ENCODE measurements at regions not wholly inside any gene's neighbourhood (a gene's known extent, or its start where the extent isn't known, plus 50 kb on each side); places are given as distances from the start of the nearest gene placed in this dataset.

- Mint-ChIP-seq H3K9me3 (ENCODE audit: unreplicated experiment) (no peaks in the 10 kb centered on the region), H3K36me3 (ENCODE audit: low read depth, unreplicated experiment) (peaks cover 3% of the 10 kb centered on the region), H3K27ac (ENCODE audit: unreplicated experiment) (no peak overlapping the region), H3K4me3 (ENCODE audit: unreplicated experiment) (no peak overlapping the region), H3K27me3 (ENCODE audit: unreplicated experiment) (no peaks in the 10 kb centered on the region), H3K4me1 (ENCODE audit: unreplicated experiment) (no peaks in the 10 kb centered on the region)
- no peak for TF ChIP-seq CTCF (IDR thresholded peaks at IDR 0.05; ENCODE audit: unreplicated experiment)
- no peak for DNase-seq (ENCODE audit: low spot score)
Observed at GRCh38 chr10:108052981-108053380, 888.5 kb upstream of the SORCS1 start.

GRCh38 chr10:108051218-108051617, 886.7 kb upstream of the SORCS1 start:
- no peak overlapping the region for H3K4me3 Mint-ChIP-seq (ENCODE audit: unreplicated experiment)
- no peak overlapping the region for H3K27ac Mint-ChIP-seq (ENCODE audit: unreplicated experiment)

GRCh38 chr10:108050626-108051025, 886.1 kb upstream of the SORCS1 start:
- DNase-seq (ENCODE audit: low spot score) = no peak
- H3K27ac Mint-ChIP-seq (ENCODE audit: unreplicated experiment) = no peak overlapping the region
- H3K27me3 Mint-ChIP-seq (ENCODE audit: unreplicated experiment) = no peaks in the 10 kb centered on the region
- H3K9me3 Mint-ChIP-seq (ENCODE audit: unreplicated experiment) = peaks cover 4% of the 10 kb centered on the region
- H3K36me3 Mint-ChIP-seq (ENCODE audit: low read depth, unreplicated experiment) = no peaks in the 10 kb centered on the region
- TF ChIP-seq CTCF (IDR thresholded peaks at IDR 0.05; ENCODE audit: unreplicated experiment) = no peak
- H3K4me3 Mint-ChIP-seq (ENCODE audit: unreplicated experiment) = no peak overlapping the region
- no peaks in the 10 kb centered on the region for H3K4me1 Mint-ChIP-seq (ENCODE audit: unreplicated experiment)

More at GRCh38 chr10:108051218-108051617, 886.7 kb upstream of the SORCS1 start:
- Mint-ChIP-seq H3K4me1 (ENCODE audit: unreplicated experiment) (no peaks in the 10 kb centered on the region), H3K27me3 (ENCODE audit: unreplicated experiment) (no peaks in the 10 kb centered on the region), H3K36me3 (ENCODE audit: low read depth, unreplicated experiment) (peaks cover 3% of the 10 kb centered on the region), H3K9me3 (ENCODE audit: unreplicated experiment) (peaks cover 4% of the 10 kb centered on the region)
- no peak for TF ChIP-seq CTCF (IDR thresholded peaks at IDR 0.05; ENCODE audit: unreplicated experiment)
- DNase-seq (ENCODE audit: low spot score) = no peak

GRCh38 chr10:108049668-108050067, 885.2 kb upstream of the SORCS1 start:
- Mint-ChIP-seq H3K4me1 (ENCODE audit: unreplicated experiment) (no peaks in the 10 kb centered on the region), H3K4me3 (ENCODE audit: unreplicated experiment) (no peak overlapping the region), H3K36me3 (ENCODE audit: low read depth, unreplicated experiment) (no peaks in the 10 kb centered on the region), H3K27ac (ENCODE audit: unreplicated experiment) (no peak overlapping the region), H3K9me3 (ENCODE audit: unreplicated experiment) (peaks cover 4% of the 10 kb centered on the region), H3K27me3 (ENCODE audit: unreplicated experiment) (no peaks in the 10 kb centered on the region)
- TF ChIP-seq CTCF (IDR thresholded peaks at IDR 0.05; ENCODE audit: unreplicated experiment) = no peak
- no peak for DNase-seq (ENCODE audit: low spot score)

- no peaks in the 10 kb centered on the region for H3K36me3 Mint-ChIP-seq (ENCODE audit: low read depth, unreplicated experiment)
- no peak for TF ChIP-seq CTCF (IDR thresholded peaks at IDR 0.05; ENCODE audit: unreplicated experiment)
- H3K4me1 Mint-ChIP-seq (ENCODE audit: unreplicated experiment) = no peaks in the 10 kb centered on the region
- no peak overlapping the region for H3K4me3 Mint-ChIP-seq (ENCODE audit: unreplicated experiment)
- DNase-seq (ENCODE audit: low spot score) = no peak
- no peak overlapping the region for H3K27ac Mint-ChIP-seq (ENCODE audit: unreplicated experiment)
- H3K9me3 Mint-ChIP-seq (ENCODE audit: unreplicated experiment) = peaks cover 4% of the 10 kb centered on the region
- no peaks in the 10 kb centered on the region for H3K27me3 Mint-ChIP-seq (ENCODE audit: unreplicated experiment)
Observed at GRCh38 chr10:108048898-108049297, 884.4 kb upstream of the SORCS1 start.

Data from endothelial cell (in vitro differentiated cells).